OCI-LY3 (cell line): ENCODE measurements at regions not wholly inside any gene's neighbourhood (a gene's known extent, or its start where the extent isn't known, plus 50 kb on each side); places are given as distances from the start of the nearest gene placed in this dataset.

Source experiments
- H2AFZ ChIP-seq: fragments of 200-600, 300-600 bp; shearing (Covaris generic); 2 replicates; pipeline ENCODE4 v1.6.0; 2014; ENCODE audit warnings: antibody characterized with exemption, low read depth, low read length
- H3K27ac ChIP-seq: fragments of 200-600, 300-600 bp; sonication (generic); 2 replicates; pipeline ENCODE4 v1.5.1; 2014; ENCODE audit warnings: mild to moderate bottlenecking, low read length, moderate library complexity, mixed read lengths
- H3K27me3 ChIP-seq: fragments of 200-600, 300-600 bp; sonication (generic); 2 replicates; pipeline ENCODE4 v1.6.1; 2014; ENCODE audit warnings: low read depth, low read length, mixed read lengths
- H3K36me3 ChIP-seq: fragments of 200-600, 300-600 bp; sonication (generic); replicated peaks from 2 replicates; pipeline ENCODE3; 2014; ENCODE audit warnings: low read depth, low read length, mixed read lengths
- H3K4me1 ChIP-seq: fragments of 300-600, 200-600 bp; sonication (generic); 2 replicates; pipeline ENCODE4 v1.6.1; 2014; ENCODE audit warnings: low read length, mixed read lengths
- H3K4me2 ChIP-seq: fragments of 200-600, 300-600 bp; sonication (generic); 2 replicates; pipeline ENCODE4 v1.6.1; 2014; ENCODE audit warnings: low read length, mixed read lengths
- H3K4me3 ChIP-seq: fragments of 300-600, 200-600 bp; sonication (generic); 2 replicates; pipeline ENCODE4 v1.5.1; 2014; ENCODE audit warnings: antibody characterized with exemption, mild to moderate bottlenecking, low read length, moderate library complexity
- H3K79me2 ChIP-seq: fragments of 300-600, 200-600 bp; shearing (Covaris generic); 2 replicates; pipeline ENCODE4 v1.6.1; 2014; ENCODE audit warnings: mild to moderate bottlenecking, low read length, mixed read lengths
- H3K9ac ChIP-seq: fragments of 300-600, 200-600 bp; shearing (Covaris generic); 2 replicates; pipeline ENCODE4 v1.6.0; 2014; ENCODE audit warnings: mild to moderate bottlenecking, low read length, moderate library complexity
- H3K9me3 ChIP-seq: fragments of 200-600, 300-600 bp; shearing (Covaris generic); 2 replicates; pipeline ENCODE4 v1.6.1; 2014; ENCODE audit warnings: low read length, mixed read lengths; ENCODE audit not compliant: insufficient read depth
- H4K20me1 ChIP-seq: fragments of 200-600, 300-600 bp; sonication (generic); 2 replicates; pipeline ENCODE4 v1.6.1; 2016; ENCODE audit warnings: low read length, mixed read lengths; ENCODE audit not compliant: insufficient read depth
- EZH2phosphoT487 ChIP-seq: fragments of 200-600 bp; shearing (Covaris generic); IDR thresholded peaks from 2 replicates; pipeline ENCODE4 v1.6.1; 2018; ENCODE audit warnings: antibody characterized with exemption, mixed run types, low read depth
- TF ChIP-seq, protein P1 (sequence below): fragments of 200-600, 300-600 bp; sonication (generic); IDR thresholded peaks from 2 replicates; pipeline ENCODE4 v1.5.1; 2014; ENCODE audit warnings: antibody characterized with exemption, low read length, low read depth

DNA sequence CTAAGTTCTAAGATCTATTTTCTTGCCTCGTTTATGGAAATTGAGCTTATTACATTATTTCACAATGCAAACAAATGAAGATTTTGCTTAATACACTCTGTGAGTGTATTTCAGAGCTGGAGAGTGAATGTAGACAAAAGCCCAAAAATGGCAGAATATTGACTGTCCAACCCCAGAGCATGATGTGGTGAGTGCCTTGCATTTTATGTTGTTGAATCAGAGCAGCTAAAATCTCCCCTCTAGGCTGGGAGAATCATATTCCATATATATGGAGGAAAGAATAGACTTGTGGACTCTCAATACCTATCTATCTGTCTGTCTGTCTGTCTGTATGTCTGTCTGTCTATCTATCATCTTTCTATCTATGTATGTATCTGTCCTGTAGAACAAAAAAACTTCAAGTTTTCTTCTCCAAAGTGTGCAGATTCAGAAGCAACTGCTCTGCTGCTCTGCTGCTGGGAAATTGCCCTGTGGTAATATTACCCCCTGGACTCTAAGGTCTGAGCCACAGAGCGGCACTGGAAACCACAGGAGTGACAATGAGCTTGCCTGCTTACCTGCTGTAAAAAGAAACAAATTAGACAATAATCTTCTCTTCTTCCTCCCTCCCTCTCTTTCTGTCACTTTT lies 209.4 kb upstream of the PRICKLE1 start:
- no peaks in the 10 kb centered on the region for H3K27me3 ChIP-seq
- no peaks in the 10 kb centered on the region for H3K4me1 ChIP-seq
- H3K27ac ChIP-seq: no peak overlapping the region
- no peaks in the 10 kb centered on the region for H3K9me3 ChIP-seq
- TF ChIP-seq EZH2phosphoT487: no peak
- TF ChIP-seq, protein P1, sequence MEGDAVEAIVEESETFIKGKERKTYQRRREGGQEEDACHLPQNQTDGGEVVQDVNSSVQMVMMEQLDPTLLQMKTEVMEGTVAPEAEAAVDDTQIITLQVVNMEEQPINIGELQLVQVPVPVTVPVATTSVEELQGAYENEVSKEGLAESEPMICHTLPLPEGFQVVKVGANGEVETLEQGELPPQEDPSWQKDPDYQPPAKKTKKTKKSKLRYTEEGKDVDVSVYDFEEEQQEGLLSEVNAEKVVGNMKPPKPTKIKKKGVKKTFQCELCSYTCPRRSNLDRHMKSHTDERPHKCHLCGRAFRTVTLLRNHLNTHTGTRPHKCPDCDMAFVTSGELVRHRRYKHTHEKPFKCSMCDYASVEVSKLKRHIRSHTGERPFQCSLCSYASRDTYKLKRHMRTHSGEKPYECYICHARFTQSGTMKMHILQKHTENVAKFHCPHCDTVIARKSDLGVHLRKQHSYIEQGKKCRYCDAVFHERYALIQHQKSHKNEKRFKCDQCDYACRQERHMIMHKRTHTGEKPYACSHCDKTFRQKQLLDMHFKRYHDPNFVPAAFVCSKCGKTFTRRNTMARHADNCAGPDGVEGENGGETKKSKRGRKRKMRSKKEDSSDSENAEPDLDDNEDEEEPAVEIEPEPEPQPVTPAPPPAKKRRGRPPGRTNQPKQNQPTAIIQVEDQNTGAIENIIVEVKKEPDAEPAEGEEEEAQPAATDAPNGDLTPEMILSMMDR: no peak
- H2AFZ ChIP-seq: no peak overlapping the region
- no peaks in the 10 kb centered on the region for H3K36me3 ChIP-seq
- H4K20me1 ChIP-seq: no peaks in the 10 kb centered on the region
- no peak overlapping the region for H3K4me2 ChIP-seq
- no peak overlapping the region for H3K9ac ChIP-seq
- no peak overlapping the region for H3K4me3 ChIP-seq
- no peaks in the 10 kb centered on the region for H3K79me2 ChIP-seq

DNA sequence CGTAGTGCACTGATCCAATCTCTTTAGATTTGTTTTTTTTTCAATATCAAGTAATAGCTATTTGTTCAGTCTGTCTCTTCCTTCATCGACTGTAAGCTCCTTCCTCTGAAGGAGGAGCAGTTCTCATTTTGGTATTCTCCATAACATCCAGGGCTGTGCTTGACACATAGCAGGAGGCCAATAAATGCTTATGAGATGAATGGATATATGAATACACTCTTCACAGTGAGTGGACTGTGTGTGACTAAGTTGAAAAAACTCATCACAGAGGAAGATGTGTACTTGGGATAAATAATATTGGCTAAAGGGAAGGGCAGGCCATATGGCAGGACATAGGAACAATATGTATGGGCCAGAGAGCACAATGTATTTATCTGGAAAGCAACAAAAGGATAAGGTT lies 205.3 kb upstream of the PRICKLE1 start:
- Histone ChIP-seq H3K4me3 (no peak overlapping the region), H3K9me3 (no peaks in the 10 kb centered on the region), H4K20me1 (no peaks in the 10 kb centered on the region), H3K4me1 (no peaks in the 10 kb centered on the region), H2AFZ (no peak overlapping the region), H3K9ac (no peak overlapping the region), H3K36me3 (no peaks in the 10 kb centered on the region), H3K27ac (no peak overlapping the region), H3K79me2 (no peaks in the 10 kb centered on the region), H3K4me2 (no peak overlapping the region), H3K27me3 (no peaks in the 10 kb centered on the region)
- TF ChIP-seq, protein P1: no peak
- no peak for TF ChIP-seq EZH2phosphoT487

DNA sequence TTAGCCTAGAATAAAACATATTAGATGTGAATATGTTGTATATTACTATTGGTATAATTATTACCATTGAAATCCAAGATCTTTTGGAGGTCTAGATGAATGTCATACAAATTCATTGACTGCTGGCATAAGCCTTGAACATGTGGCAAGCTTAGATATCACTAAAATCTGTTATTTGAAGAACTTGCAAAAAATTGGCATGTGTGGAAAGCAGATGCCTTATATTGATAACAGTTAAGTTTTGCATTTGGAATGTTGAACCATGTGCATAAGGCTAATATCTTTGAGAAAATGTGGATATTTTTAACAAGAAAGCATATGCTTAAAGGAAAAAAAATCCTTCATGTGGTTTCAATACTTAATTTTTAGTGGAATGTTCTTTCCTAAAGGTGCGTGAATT lies 203.6 kb upstream of the PRICKLE1 start:
- Histone ChIP-seq H3K9ac (no peak overlapping the region), H3K27me3 (no peaks in the 10 kb centered on the region), H3K27ac (no peak overlapping the region), H3K4me2 (no peak overlapping the region), H3K4me3 (no peak overlapping the region), H4K20me1 (no peaks in the 10 kb centered on the region), H3K79me2 (no peaks in the 10 kb centered on the region), H3K9me3 (no peaks in the 10 kb centered on the region), H3K36me3 (no peaks in the 10 kb centered on the region), H3K4me1 (no peaks in the 10 kb centered on the region), H2AFZ (no peak overlapping the region)
- TF ChIP-seq, protein P1: no peak
- TF ChIP-seq EZH2phosphoT487: no peak

DNA sequence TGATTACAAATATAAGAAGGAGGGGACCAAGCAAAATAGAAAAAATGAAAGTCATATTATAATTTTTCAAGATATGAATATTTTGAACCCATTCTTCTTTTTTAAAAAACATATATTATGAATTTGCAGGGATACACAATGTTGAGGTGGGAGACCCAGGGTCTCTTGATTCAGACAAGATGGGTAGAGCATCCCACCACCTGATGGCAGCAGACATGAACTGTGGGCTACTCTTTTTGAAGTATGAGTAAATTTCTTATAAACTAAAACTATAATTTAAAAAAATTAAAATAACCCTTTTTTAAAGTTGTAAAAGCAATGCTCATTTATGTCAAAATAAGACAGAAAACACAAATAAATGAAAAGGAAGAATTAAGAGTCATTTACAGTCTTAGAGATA lies 202.7 kb upstream of the PRICKLE1 start:
- Histone ChIP-seq H3K4me3 (no peak overlapping the region), H3K36me3 (no peaks in the 10 kb centered on the region), H3K4me2 (no peak overlapping the region), H3K27me3 (no peaks in the 10 kb centered on the region), H3K4me1 (no peaks in the 10 kb centered on the region), H3K9me3 (no peaks in the 10 kb centered on the region), H2AFZ (no peak overlapping the region), H3K27ac (no peak overlapping the region), H4K20me1 (no peaks in the 10 kb centered on the region), H3K9ac (no peak overlapping the region), H3K79me2 (no peaks in the 10 kb centered on the region)
- TF ChIP-seq, protein P1: peak; percentile 39
- no peak for TF ChIP-seq EZH2phosphoT487
